GM18498 (cell line): ENCODE measurements at regions not wholly inside any gene's neighbourhood (a gene's known extent, or its start where the extent isn't known, plus 50 kb on each side); places are given as distances from the start of the nearest gene placed in this dataset.

Source experiments
- ATAC-seq: cut with Tn5 transposase; IDR thresholded peaks from one replicate; pipeline ENCODE4 v1.9.1; 2021; ENCODE audit warnings: mild to moderate bottlenecking, moderate library complexity; ENCODE audit not compliant: unreplicated experiment

DNA sequence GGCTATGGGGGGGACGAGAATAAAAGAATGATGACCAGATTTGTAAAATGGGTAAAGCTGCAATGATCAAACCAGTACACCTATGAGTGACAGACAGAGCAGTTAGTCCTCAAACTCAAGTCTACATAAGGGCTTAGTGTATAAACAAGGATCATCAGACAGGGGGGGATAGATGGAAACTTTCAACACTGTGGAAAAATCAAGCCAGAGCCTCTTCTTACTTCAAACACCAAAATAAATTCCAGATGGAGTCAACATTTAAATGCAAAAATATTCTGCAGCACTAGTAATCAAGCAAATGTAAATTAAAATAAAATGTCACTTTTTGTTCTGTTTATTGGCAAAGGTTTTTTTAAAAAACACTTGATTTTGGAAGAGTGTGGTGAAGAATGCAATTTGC lies 205.9 kb upstream of the RGMA start:
- no peak for ATAC-seq

DNA sequence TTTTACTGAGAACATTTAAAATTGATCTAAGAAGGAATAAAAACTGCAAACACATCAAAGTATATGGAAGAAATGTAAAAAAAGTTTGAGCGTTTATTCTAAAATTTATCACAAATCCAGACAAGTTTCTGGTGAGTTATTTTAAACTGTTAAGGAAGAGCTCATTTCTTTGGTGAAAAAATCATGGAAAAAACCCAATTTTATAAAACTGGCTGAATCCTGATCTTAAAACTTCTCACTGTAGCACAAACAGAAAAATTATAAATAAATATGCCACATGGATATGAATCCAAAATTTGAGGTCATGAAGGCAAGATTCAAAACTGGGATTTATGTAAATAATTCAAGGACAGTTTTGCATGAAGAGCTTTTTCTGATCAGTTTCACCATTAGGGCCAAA lies 205.1 kb upstream of the RGMA start:
- no peak for ATAC-seq

DNA sequence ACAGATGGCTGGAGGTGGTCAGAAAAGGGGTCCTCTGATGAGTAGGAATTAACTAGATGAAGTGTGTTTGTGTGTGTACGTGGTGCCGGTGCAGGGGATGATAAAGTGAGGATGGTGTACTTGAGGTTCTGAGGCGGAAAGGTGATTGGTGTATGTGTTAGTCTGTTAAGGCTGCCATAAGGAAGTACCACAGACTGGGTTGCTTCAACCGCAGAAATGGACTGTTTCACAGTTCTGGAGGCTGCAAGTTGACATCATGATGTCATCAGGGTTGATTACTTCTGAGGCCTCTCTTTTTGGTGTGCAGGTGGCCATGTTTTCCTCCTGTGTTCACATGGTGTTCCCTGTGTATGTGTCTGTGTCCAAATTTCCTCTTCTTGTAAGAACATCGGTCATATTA lies 202.4 kb upstream of the RGMA start:
- no peak for ATAC-seq

DNA sequence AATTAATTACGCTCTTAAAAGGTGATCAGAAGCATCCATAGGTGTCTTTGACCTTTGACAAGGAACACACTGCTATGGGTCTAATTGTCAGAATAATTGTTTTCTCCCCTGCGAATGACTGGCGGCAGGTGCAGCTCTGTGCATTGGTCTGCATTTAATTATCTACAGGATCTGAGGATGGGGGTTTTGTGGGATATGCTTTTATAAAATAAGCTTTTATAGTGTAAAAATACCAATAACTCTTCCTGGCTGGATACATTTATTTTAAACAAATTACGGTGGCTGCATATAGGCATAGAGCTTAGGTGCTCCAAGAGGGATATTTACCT lies 201.6 kb upstream of the RGMA start:
- no peak for ATAC-seq

DNA sequence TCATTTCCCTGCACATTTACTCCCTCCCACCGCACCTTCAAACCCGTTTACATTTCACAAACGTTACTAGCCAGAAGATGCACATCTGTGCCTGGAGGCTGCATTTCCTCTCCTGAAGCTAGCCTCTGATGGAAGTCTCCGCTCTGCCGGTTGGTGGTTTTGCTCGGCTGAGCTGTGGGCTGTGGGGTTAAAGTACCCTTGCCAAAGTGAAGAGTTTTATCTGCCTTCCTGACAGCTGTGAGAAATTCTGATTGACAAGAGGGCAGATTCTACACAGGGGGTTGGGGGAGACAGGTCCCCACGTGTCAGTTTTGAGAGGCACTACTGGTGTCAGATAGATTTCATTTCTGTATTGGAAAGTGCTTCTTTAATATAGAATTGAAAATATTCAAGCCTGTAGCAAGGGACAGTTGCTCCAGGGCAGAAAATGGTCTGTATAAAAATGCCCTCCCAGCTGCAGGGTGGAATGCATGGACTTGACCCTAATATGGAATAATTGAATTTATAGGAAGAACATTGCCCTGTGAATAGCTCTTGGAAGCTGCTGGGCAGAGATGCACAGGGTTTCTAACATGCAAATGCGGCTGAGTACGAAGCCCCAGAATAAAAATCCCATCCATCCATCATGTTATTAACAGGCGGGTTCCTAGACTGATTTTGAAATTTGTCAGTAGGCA lies 201.1 kb upstream of the RGMA start:
- no peak for ATAC-seq

DNA sequence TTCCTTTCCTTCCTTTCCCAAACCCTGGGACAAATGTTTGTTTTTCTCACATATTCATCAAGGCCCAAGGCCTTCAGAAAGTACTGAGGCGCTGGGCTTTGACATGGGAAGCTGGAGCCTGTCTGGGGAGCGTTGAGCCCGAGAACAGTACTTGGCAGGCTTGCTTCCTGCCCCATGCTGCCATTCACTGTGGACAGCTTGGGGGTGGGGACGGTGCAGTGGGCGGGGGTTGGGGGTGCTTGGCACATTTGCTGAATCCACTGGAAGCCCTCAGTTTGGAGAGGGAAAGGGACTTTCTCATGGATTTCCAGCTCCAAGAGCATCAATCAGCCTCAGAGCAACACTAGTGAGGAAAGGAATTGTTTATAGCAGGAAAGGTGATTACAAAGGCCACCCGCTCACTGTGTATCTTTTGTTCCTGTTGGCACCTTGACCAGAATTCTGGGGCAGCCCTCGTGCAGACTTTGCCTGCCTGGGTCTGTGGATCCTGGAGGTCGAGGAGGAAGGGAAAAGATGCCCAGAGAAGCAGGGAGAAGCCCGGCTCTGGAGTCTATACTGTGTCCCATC lies 199.8 kb upstream of the RGMA start:
- no peak for ATAC-seq

DNA sequence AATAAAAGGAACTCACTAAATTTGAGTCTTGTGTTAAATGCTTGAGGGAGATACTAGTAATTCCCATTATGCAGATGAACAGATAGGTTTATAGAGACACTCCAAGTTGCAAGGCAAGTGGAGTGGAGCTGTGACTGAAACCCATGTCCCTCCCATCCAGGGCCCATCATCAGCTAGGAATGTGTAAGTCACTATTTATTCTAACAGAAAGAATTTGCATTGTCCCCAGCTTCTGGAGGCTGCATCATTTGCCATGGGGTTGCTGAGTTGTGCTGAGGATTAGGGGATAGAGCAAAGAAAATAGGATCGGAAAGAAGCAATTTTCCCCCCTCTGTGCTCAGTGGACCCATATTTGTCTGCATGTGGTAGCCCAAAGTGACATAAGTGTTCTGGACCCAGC lies 197.4 kb upstream of the RGMA start:
- ATAC-seq: no peak

DNA sequence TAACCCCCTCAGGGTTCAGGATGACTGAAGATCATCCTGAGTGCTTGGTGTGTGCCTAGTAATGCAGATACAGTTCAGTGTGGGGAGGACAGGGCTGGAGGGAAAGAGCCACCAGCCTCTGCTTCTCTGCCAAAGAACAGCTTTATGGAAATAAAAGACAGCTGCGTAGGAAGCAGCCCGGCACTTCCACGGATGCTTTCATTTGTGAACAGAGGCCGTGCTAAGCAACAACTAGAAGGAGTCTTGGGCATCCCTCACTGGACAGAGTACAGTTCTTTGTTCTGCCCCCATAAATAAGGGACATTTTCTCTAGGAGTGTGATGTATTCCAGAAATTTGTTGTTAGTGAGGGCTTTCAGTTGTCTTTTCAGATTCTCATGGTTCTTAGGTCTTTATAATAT lies 194.8 kb upstream of the RGMA start:
- ATAC-seq: no peak

DNA sequence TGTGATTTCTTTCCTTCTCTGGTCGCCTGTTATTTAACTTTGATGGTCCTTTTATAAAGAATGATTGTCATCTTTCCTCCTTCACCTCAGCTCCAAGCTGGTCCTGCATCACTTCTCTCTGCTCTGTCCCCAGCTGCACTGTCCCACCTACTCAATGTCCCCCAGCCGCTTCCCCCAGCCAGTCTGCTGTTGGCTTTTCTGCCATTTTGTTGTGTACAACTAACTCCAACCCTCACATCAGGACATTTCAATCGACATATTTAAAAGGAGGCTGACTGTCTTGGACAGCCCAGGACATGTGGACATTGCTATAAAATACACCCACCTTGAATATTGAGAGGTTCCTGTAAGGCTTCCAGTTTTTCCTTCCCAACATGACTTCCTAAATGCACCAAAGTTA lies 193.8 kb upstream of the RGMA start:
- no peak for ATAC-seq

DNA sequence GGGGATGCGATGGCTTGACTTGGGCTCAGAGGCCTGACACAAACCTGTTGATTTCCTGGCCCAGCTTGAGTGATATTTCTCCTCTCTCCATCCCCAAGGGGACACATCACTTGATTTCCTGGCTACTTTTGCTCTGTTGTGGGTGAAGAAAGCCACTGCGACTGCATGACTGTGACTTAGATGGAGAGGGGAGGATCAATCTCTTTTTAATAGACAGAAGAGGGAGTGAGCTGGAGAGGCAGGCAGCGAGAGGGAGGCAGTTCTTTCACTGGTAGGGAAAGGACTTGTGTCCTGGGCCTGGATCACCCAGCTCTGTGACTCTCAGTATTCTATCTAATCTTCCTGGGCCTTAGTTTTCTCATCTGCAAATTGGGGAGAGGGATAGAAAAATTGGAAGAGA lies 189.8 kb upstream of the RGMA start:
- ATAC-seq: no peak

DNA sequence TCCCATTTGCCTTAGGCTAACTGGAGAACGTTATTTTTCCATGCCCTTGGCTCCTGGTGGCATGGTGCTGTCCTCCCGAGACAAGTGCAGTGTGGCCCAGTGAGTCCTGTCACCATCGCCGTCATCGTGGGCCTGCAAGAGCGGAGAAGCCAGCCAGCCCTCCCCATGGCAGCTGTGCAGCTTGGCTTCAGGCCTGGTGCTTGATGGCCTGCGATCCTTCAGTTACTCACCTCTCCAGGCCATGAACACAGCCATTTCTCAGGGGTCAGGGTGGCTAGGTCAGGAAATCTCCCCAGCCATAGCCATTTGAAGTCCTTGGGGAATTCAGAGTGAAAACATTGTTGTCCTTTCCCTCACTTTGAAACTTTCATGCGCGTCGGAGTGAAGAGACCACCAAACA lies 189.0 kb upstream of the RGMA start:
- ATAC-seq: no peak

DNA sequence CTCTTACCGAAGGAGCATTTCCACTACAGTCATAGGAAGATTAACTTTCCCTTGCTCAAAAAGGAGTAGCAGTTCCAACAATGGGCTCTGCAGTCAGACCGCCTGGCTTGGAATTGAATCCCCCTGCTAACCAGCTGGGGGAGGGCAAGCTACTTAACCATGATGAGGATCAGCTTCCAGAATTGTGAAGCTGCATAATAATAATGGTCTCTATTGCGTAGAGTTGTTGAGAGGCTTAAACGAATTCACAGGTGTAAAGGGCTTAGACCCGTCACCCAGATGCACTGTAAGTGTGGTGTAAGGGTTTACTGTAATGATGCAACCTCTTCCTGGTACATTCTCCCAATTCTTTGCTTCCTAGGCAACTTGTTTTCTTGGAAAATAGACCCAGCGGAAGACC lies 185.2 kb upstream of the RGMA start:
- no peak for ATAC-seq

DNA sequence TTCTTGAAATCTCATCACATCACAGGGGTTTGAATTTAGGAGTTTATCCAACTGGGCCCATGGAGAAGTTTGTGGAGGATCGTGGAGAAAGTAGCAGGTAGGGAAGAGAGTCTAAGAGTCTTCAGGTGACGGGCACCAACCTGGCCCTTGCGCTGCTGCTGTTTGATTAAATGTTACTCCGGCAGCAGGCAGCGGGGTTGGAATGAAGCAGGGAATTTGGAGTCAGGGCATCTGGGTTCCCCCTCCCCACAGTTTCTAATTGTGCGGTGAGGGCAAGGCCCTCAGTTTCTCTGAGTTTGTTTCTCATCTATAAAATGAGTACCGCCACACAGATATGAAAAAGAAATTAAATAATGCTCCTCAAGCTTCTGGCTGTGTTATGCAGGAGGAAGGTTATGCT lies 182.9 kb upstream of the RGMA start:
- ATAC-seq: no peak

DNA sequence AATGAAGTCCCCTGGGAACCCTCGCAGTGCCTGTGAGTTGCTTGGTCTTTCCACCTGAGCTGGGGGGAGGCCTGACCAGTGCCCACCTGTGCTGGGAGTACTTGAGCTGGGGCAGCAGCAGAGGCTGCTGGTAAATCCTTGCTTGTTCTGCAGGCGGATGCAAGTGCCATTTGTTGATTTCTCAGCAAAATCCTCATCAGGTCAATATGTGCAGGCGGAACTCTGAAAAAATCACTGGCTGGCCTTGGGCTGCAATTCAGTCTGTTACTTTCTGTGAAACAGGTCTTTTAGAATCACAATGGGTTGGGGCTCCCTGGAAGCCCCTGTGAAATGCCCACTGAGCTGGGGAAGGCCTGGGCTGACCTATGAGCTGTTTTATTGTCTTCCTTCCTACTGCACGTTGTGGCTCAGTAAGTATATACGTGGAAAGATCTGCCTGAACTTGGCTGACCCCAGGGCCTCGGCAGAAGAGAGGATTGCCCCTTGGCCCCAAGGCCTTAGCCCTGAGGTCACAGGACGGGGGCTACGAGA lies 182.0 kb upstream of the RGMA start:
- ATAC-seq: no peak

DNA sequence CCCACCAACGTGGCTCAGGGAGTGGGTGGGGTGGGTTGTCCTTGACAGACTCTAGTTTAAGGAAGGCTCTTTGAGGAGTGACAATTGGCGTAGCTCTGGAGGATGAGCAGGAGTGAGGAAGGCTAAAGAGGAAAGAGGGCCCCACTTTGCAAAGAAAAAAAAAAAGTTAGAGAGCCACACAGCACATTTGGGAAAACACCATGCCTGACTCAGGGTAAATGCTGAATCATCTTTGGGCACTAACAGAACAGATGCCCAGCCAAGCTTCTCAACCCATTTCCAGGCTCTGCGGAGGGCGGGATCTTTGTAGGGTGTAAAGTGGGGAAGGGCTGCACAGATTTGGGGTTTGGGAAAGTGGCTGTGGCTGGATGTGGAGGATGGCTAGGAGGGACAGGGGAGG lies 179.1 kb upstream of the RGMA start:
- ATAC-seq: no peak

DNA sequence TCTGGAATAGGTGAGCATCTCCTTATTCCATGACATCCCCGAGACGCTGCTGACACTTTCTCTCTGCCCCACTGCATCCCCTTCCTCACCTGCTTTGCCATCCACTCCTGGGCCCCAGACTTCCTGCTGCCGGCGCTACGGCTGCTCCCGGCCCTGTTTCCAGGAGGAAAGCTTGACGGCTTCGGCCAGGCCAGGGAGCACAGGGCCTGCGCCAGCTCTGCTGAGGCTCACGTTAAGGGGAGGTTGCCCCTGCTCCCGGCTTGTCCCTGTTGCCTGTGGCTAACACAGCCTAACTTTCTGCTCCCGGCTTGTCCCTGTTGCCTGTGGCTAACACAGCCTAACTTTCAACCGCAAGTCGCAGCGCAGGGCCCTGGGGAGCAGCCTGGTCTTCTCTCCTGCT lies 177.3 kb upstream of the RGMA start:
- no peak for ATAC-seq

DNA sequence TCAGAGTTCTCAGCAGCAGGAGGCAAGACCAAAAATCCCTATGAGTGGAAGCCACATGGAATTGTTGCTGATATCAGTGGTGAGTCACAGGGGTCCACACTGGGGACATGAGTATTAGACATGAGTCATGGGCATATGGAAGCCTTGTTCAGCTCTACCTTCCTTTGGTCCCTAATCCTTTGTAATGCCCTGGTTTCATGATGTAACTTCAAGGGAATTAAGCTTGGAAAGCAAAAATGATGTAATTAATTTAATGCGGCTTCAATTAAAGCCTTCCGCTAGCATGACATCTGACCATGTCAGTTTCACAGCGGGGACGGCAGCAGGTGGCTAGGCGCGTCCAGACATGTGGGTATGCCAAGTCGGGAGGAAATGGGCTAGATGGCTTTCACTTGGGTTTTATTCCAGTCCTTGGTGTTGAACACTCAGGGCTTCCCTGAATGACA lies 176.1 kb upstream of the RGMA start:
- no peak for ATAC-seq

DNA sequence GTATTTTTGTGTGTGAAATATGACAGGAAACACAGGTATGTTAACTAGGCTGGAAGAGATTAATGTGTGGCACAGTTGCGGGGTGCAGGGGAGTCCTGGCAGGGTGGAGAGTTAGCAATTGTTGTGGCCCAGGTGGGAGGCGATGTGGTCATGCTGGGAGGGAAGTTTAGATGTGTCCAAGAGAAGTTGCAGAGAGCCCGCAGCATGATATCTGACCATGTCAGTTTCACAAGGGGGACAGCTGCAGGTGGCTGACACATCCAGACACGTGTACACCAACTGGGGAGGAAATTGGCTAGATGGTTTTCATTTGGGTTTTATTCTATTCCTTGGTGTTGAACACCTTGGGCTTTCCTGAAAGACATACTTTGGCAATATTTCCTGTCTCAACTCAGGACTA lies 172.8 kb upstream of the RGMA start:
- no peak for ATAC-seq

DNA sequence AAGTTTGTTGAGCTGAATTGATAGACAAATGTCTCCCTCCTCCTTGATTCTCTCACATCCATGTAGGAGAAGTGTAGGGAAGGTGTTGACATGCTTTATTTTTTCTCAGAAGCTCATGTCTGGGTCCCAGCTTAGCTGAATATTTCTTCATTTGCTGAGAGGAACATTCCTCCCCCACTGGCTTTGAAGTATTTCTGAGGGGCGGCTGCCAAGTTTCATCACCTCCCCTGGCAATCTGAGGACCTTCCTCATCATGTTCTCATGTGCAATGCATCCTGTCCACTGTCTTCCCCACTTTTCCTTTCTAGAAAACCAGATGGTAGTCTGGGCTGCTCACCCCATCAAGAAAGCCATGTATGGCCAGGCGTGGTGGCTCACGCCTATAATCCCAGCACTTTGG lies 168.9 kb upstream of the RGMA start:
- no peak for ATAC-seq

DNA sequence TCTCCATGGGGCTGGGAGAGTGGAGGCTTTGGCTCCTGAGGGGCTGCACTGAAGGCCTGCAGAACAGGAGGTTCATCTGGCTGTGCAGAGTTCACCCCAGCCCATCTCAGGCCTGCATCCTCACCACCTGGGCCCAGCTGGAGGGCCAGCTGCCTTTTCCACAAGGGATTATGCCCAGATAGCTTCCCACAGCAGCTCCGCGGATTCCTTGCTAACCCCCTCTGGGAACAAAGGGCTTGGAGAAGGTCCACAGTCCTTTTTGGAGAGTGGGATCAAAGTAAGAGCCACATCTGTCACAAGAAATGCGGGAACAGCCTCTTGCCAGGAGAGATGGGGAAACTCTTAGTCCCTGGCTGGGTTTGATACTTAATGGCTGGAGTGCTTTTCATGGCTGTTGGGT lies 164.7 kb upstream of the RGMA start:
- no peak for ATAC-seq

DNA sequence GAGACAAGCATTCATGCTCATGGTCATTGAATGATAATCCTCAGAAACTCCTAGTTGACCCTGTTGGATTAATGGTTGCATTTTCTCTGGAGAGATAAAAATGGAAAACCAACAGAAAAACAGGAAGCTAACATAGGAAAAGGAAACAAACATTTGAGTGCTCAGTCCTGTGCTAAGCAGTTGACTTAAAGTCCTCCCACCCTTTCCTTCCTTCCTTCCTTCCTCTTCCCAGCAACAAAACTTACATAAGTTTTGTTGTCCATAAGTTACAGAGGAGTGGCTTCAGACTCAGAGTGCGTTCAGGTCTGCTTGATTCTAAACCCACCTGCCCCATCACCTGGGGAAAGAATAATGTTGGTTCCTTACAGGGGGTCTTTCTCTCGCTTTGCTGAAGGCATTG lies 163.8 kb upstream of the RGMA start:
- no peak for ATAC-seq

DNA sequence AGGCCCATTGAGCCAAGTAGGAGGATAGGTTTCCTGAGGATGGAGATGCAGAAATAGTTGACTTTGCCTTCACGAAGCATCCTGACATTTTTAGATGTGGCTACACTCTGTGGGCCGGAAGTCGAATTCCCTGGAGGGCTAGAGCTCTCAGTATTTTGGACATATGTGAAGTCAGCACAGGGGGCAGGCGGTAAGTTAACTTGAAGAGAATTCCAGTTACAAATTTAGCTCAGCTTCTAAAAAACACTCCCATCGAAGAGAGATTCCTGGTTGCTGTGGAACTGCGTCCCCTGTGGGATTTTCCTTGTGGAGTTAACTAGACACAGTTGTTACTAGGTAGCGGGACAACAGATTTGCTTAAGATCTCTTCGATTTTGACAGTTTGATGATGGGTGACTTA lies 161.9 kb upstream of the RGMA start:
- ATAC-seq: no peak

DNA sequence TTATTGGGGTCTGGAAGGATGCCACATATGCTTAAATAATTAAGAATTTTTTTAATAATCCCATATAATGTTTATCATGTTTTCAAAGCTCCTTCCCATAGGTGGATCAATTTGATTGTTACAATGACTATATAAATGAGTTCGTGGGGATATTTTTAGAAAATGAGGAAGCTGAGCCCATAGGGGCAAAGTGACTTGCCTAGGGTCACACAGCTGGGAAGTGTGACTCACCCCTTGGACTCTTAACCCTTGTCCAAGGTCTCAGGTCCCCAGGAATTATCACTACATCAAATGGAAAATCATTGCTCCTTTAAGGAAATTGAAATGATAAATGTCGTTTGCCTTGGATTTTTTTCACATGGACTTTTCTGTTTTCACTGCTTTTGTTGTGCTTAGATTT lies 161.2 kb upstream of the RGMA start:
- no peak for ATAC-seq
